ENCODE measurements at regions not wholly inside any gene's neighbourhood (a gene's known extent, or its start where the extent isn't known, plus 50 kb on each side); places are given as distances from the start of the nearest gene placed in this dataset.
"Not testable (repeated sequence)": the region's sequence is repeated elsewhere in the genome, so short reads cannot be mapped to it uniquely, and the experiment has no call there.

GRCh38 chr7:149930374-149931068 is 56.8 kb downstream of the ATP6V0E2 start:
- H3K4me1 ChIP-seq; H3K27me3 ChIP-seq; H3K4me3 ChIP-seq; H3K9me3 ChIP-seq; ATAC-seq; H3K27ac ChIP-seq; in situ Hi-C loops (cut with MboI; ENCODE audit: low sequenced_read_pairs in 4 of 4); intact Hi-C loops (cut with DNase I; ENCODE audit: low total_unique reads); DNase-seq; H3K36me3 ChIP-seq: not testable (repeated sequence)

- H3K4me3 ChIP-seq; H3K27me3 ChIP-seq; in situ Hi-C loops (cut with MboI; ENCODE audit: low sequenced_read_pairs in 4 of 4); DNase-seq; H3K36me3 ChIP-seq; H3K9me3 ChIP-seq; H3K4me1 ChIP-seq; ATAC-seq; H3K27ac ChIP-seq; intact Hi-C loops (cut with DNase I; ENCODE audit: low total_unique reads): not testable (repeated sequence)
Observed at GRCh38 chr7:149933776-149934175, 60.0 kb downstream of the ATP6V0E2 start.

- ATAC-seq; in situ Hi-C loops (cut with MboI; ENCODE audit: low sequenced_read_pairs in 4 of 4); intact Hi-C loops (cut with DNase I; ENCODE audit: low total_unique reads): not testable (repeated sequence)
Observed at GRCh38 chr7:149947346-149947745, 73.6 kb downstream of the ATP6V0E2 start.

GRCh38 chr7:149948444-149948843 is 74.7 kb downstream of the ATP6V0E2 start:
- in situ Hi-C loops (cut with MboI; ENCODE audit: low sequenced_read_pairs in 4 of 4); H3K27me3 ChIP-seq; H3K9me3 ChIP-seq; H3K36me3 ChIP-seq; H3K4me1 ChIP-seq; H3K27ac ChIP-seq; DNase-seq; intact Hi-C loops (cut with DNase I; ENCODE audit: low total_unique reads); H3K4me3 ChIP-seq; ATAC-seq: not testable (repeated sequence)

More at GRCh38 chr7:149947346-149947745, 73.6 kb downstream of the ATP6V0E2 start:
- not testable (repeated sequence) for DNase-seq, H3K27ac ChIP-seq, H3K36me3 ChIP-seq, H3K9me3 ChIP-seq, H3K4me1 ChIP-seq, H3K4me3 ChIP-seq, H3K27me3 ChIP-seq

- H3K4me1 ChIP-seq, DNase-seq: not testable (repeated sequence)
Observed at GRCh38 chr7:149949863-149950577, 76.3 kb downstream of the ATP6V0E2 start.

GRCh38 chr7:149950578-149950924 is 76.8 kb downstream of the ATP6V0E2 start:
- intact Hi-C loops (cut with DNase I; ENCODE audit: low total_unique reads); H3K27me3 ChIP-seq; H3K4me1 ChIP-seq; H3K9me3 ChIP-seq; H3K4me3 ChIP-seq; H3K36me3 ChIP-seq; DNase-seq; in situ Hi-C loops (cut with MboI; ENCODE audit: low sequenced_read_pairs in 4 of 4); H3K27ac ChIP-seq; ATAC-seq: not testable (repeated sequence)

More at GRCh38 chr7:149949863-149950577, 76.3 kb downstream of the ATP6V0E2 start:
- H3K4me3 ChIP-seq; H3K9me3 ChIP-seq; H3K27me3 ChIP-seq; ATAC-seq; H3K36me3 ChIP-seq; H3K27ac ChIP-seq; in situ Hi-C loops (cut with MboI; ENCODE audit: low sequenced_read_pairs in 4 of 4); intact Hi-C loops (cut with DNase I; ENCODE audit: low total_unique reads): not testable (repeated sequence)

GRCh38 chr7:149951579-149951978 is 77.8 kb downstream of the ATP6V0E2 start:
- intact Hi-C loops (cut with DNase I; ENCODE audit: low total_unique reads); H3K9me3 ChIP-seq; DNase-seq; H3K27ac ChIP-seq; H3K4me1 ChIP-seq; in situ Hi-C loops (cut with MboI; ENCODE audit: low sequenced_read_pairs in 4 of 4); H3K36me3 ChIP-seq; H3K27me3 ChIP-seq; ATAC-seq; H3K4me3 ChIP-seq: not testable (repeated sequence)

GRCh38 chr7:149958880-149959279 is 85.1 kb downstream of the ATP6V0E2 start:
- H3K4me3 ChIP-seq; DNase-seq; H3K27me3 ChIP-seq; H3K36me3 ChIP-seq; H3K27ac ChIP-seq; H3K4me1 ChIP-seq; H3K9me3 ChIP-seq; in situ Hi-C loops (cut with MboI; ENCODE audit: low sequenced_read_pairs in 4 of 4); intact Hi-C loops (cut with DNase I; ENCODE audit: low total_unique reads); ATAC-seq: not testable (repeated sequence)

- in situ Hi-C loops (cut with MboI; ENCODE audit: low sequenced_read_pairs in 4 of 4); H3K27ac ChIP-seq; H3K36me3 ChIP-seq; intact Hi-C loops (cut with DNase I; ENCODE audit: low total_unique reads); ATAC-seq; H3K27me3 ChIP-seq; DNase-seq; H3K9me3 ChIP-seq; H3K4me3 ChIP-seq; H3K4me1 ChIP-seq: not testable (repeated sequence)
Observed at GRCh38 chr7:149960863-149961262, 87.1 kb downstream of the ATP6V0E2 start.

GRCh38 chr7:149961878-149962277 is 88.1 kb downstream of the ATP6V0E2 start:
- H3K9me3 ChIP-seq; H3K27me3 ChIP-seq; ATAC-seq; in situ Hi-C loops (cut with MboI; ENCODE audit: low sequenced_read_pairs in 4 of 4); H3K27ac ChIP-seq; H3K4me3 ChIP-seq; intact Hi-C loops (cut with DNase I; ENCODE audit: low total_unique reads); H3K4me1 ChIP-seq; DNase-seq; H3K36me3 ChIP-seq: not testable (repeated sequence)

GRCh38 chr7:149962685-149963319 is 89.0 kb downstream of the ATP6V0E2 start:
- H3K9me3 ChIP-seq; H3K4me1 ChIP-seq; H3K4me3 ChIP-seq; H3K36me3 ChIP-seq; intact Hi-C loops (cut with DNase I; ENCODE audit: low total_unique reads); H3K27me3 ChIP-seq; H3K27ac ChIP-seq; in situ Hi-C loops (cut with MboI; ENCODE audit: low sequenced_read_pairs in 4 of 4); ATAC-seq; DNase-seq: not testable (repeated sequence)

- H3K4me3 ChIP-seq; H3K9me3 ChIP-seq; DNase-seq; H3K27ac ChIP-seq; H3K36me3 ChIP-seq; H3K4me1 ChIP-seq; ATAC-seq; intact Hi-C loops (cut with DNase I; ENCODE audit: low total_unique reads); in situ Hi-C loops (cut with MboI; ENCODE audit: low sequenced_read_pairs in 4 of 4); H3K27me3 ChIP-seq: not testable (repeated sequence)
Observed at GRCh38 chr7:149963985-149964384, 90.2 kb downstream of the ATP6V0E2 start.
